ENCODE measurements at regions not wholly inside any gene's neighbourhood (a gene's known extent, or its start where the extent isn't known, plus 50 kb on each side); places are given as distances from the start of the nearest gene placed in this dataset.

- TF ChIP-seq CTCF (IDR thresholded peaks at IDR 0.05 in 4 of 5, conservative IDR thresholded peaks at IDR 0.05 in 1 of 5) (no peak), POLR2A (IDR thresholded peaks at IDR 0.05) (no peak)
These were observed 277.8 kb downstream of the POU4F1 start for GRCh38 chr13:78325585-78325984.
